GM12878 (cell line): ENCODE measurements at regions not wholly inside any gene's neighbourhood (a gene's known extent, or its start where the extent isn't known, plus 50 kb on each side); places are given as distances from the start of the nearest gene placed in this dataset.

Source experiments
- FOXK2 ChIP-seq: fragments of 450-650 bp; IDR thresholded peaks from 2 replicates; pipeline ENCODE4 v1.6.1; 2017; ENCODE audit warnings: mild to moderate bottlenecking, moderate library complexity
- HDAC2 ChIP-seq: fragments of 200-600 bp; sonication (generic); IDR thresholded peaks from 2 replicates; pipeline ENCODE4 v1.6.1; 2017
- LARP7 ChIP-seq: fragments of 450-650 bp; IDR thresholded peaks from 2 replicates; pipeline ENCODE4 v1.6.1; 2017; ENCODE audit warnings: mild to moderate bottlenecking
- PBX3 ChIP-seq: IDR thresholded peaks from 2 replicates; pipeline ENCODE4 v1.6.1; 2011; ENCODE audit warnings: mild to moderate bottlenecking, low read depth, low read length, moderate library complexity; ENCODE audit not compliant: insufficient replicate concordance
- RUNX3 ChIP-seq: IDR thresholded peaks from 2 replicates; pipeline ENCODE4 v1.6.1; 2012; ENCODE audit warnings: low read length, inconsistent platforms
- USF1 ChIP-seq: IDR thresholded peaks from 2 replicates; pipeline ENCODE4 v1.6.1; 2011; ENCODE audit warnings: borderline replicate concordance, low read depth, mild to moderate bottlenecking, moderate library complexity, mixed read lengths, low read length; ENCODE audit not compliant: insufficient read depth; ENCODE audit errors: extremely low read length
- ZNF592 ChIP-seq: fragments of 450-650 bp; IDR thresholded peaks from 2 replicates; pipeline ENCODE4 v1.6.1; 2017; ENCODE audit warnings: mild to moderate bottlenecking, moderate library complexity
- TF ChIP-seq, protein P1 (sequence below): fragments of 450-650 bp; IDR thresholded peaks from 2 replicates; pipeline ENCODE4 v1.6.1; 2017; ENCODE audit warnings: mild to moderate bottlenecking
- TF ChIP-seq, protein P2 (sequence below): IDR thresholded peaks from 2 replicates; pipeline ENCODE4 v1.6.1; 2011; ENCODE audit warnings: low read depth, low read length, improper control_type of control experiment, borderline replicate concordance
- TF ChIP-seq, protein P3 (sequence below): fragments of 450-650 bp; IDR thresholded peaks from 2 replicates; pipeline ENCODE4 v1.6.1; 2017; ENCODE audit warnings: antibody characterized with exemption, mild to moderate bottlenecking, moderate library complexity

- TF ChIP-seq, protein P1, sequence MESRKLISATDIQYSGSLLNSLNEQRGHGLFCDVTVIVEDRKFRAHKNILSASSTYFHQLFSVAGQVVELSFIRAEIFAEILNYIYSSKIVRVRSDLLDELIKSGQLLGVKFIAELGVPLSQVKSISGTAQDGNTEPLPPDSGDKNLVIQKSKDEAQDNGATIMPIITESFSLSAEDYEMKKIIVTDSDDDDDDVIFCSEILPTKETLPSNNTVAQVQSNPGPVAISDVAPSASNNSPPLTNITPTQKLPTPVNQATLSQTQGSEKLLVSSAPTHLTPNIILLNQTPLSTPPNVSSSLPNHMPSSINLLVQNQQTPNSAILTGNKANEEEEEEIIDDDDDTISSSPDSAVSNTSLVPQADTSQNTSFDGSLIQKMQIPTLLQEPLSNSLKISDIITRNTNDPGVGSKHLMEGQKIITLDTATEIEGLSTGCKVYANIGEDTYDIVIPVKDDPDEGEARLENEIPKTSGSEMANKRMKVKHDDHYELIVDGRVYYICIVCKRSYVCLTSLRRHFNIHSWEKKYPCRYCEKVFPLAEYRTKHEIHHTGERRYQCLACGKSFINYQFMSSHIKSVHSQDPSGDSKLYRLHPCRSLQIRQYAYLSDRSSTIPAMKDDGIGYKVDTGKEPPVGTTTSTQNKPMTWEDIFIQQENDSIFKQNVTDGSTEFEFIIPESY = no peak
- TF ChIP-seq, protein P2, sequence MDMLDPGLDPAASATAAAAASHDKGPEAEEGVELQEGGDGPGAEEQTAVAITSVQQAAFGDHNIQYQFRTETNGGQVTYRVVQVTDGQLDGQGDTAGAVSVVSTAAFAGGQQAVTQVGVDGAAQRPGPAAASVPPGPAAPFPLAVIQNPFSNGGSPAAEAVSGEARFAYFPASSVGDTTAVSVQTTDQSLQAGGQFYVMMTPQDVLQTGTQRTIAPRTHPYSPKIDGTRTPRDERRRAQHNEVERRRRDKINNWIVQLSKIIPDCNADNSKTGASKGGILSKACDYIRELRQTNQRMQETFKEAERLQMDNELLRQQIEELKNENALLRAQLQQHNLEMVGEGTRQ = no peak
- TF ChIP-seq, protein P3, sequence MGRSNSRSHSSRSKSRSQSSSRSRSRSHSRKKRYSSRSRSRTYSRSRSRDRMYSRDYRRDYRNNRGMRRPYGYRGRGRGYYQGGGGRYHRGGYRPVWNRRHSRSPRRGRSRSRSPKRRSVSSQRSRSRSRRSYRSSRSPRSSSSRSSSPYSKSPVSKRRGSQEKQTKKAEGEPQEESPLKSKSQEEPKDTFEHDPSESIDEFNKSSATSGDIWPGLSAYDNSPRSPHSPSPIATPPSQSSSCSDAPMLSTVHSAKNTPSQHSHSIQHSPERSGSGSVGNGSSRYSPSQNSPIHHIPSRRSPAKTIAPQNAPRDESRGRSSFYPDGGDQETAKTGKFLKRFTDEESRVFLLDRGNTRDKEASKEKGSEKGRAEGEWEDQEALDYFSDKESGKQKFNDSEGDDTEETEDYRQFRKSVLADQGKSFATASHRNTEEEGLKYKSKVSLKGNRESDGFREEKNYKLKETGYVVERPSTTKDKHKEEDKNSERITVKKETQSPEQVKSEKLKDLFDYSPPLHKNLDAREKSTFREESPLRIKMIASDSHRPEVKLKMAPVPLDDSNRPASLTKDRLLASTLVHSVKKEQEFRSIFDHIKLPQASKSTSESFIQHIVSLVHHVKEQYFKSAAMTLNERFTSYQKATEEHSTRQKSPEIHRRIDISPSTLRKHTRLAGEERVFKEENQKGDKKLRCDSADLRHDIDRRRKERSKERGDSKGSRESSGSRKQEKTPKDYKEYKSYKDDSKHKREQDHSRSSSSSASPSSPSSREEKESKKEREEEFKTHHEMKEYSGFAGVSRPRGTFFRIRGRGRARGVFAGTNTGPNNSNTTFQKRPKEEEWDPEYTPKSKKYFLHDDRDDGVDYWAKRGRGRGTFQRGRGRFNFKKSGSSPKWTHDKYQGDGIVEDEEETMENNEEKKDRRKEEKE = no peak
- TF ChIP-seq PBX3 (no peak), LARP7 (no peak), HDAC2 (no peak), RUNX3 (no peak), USF1 (no peak), FOXK2 (no peak), ZNF592 (no peak)
These were observed 195.9 kb upstream of the HS6ST1 start (continued) for GRCh38 chr2:128514555-128514955.
